A673 (cell line): ENCODE measurements at regions not wholly inside any gene's neighbourhood (a gene's known extent, or its start where the extent isn't known, plus 50 kb on each side); places are given as distances from the start of the nearest gene placed in this dataset.
"Not testable (repeated sequence)": the region's sequence is repeated elsewhere in the genome, so short reads cannot be mapped to it uniquely, and the experiment has no call there.

Source experiments
- BruUV-seq: library from RNA; stranded (reverse); fragments of 400-500 nt; replicated peaks from 2 replicates; lab custom pipeline; 2021; lab: Mats Ljungman, UMichigan
- CTCF ChIA-PET: fragments of 300-600 bp; sonication (Branson Sonifier 250); formaldehyde crosslinking; loops from one replicate; lab custom pipeline; 2022; ENCODE audit warnings: antibody characterized with exemption; lab: Charles Lee
- POLR2A ChIA-PET: fragments of 300-600 bp; sonication (Branson Sonifier 250); formaldehyde crosslinking; loops from one replicate; lab custom pipeline; 2022; ENCODE audit warnings: antibody characterized with exemption; ENCODE audit not compliant: low non-redundant PET; lab: Charles Lee
- DNase-seq: peaks from one replicate; pipeline ENCODE4 v3.0.0-alpha.2; 2015; ENCODE audit warnings: low spot score
- H3K27ac ChIP-seq: fragments of 200-600 bp; sonication (generic); 2 replicates; pipeline ENCODE4 v1.5.1; 2016; ENCODE audit warnings: mixed run types, low read depth, mild to moderate bottlenecking, mixed read lengths, antibody characterized with exemption, low read length; ENCODE audit not compliant: poor library complexity, severe bottlenecking
- H3K27me3 ChIP-seq: fragments of 200-600 bp; sonication (generic); replicated peaks from 2 replicates; pipeline ENCODE4 v1.6.1; 2017; ENCODE audit warnings: mixed run types, low read depth, mild to moderate bottlenecking, mixed read lengths, antibody characterized with exemption, low read length; ENCODE audit not compliant: insufficient read depth, poor library complexity
- H3K36me3 ChIP-seq: fragments of 200-600 bp; sonication (generic); 2 replicates; pipeline ENCODE4 v1.6.1; 2016; ENCODE audit warnings: mixed run types, mild to moderate bottlenecking, mixed read lengths, antibody characterized with exemption, low read length; ENCODE audit not compliant: insufficient read depth, poor library complexity, severe bottlenecking
- H3K4me1 ChIP-seq: fragments of 200-600 bp; sonication (generic); 2 replicates; pipeline ENCODE4 v1.6.1; 2017; ENCODE audit warnings: mixed run types, mild to moderate bottlenecking, mixed read lengths, antibody characterized with exemption, low read length; ENCODE audit not compliant: insufficient read depth, poor library complexity, severe bottlenecking
- H3K4me3 ChIP-seq: fragments of 200-600 bp; sonication (generic); 2 replicates; pipeline ENCODE4 v1.5.1; 2016; ENCODE audit warnings: low read depth, mixed run types, mild to moderate bottlenecking, mixed read lengths, low read length; ENCODE audit not compliant: poor library complexity, severe bottlenecking
- H3K9me3 ChIP-seq: fragments of 200-600 bp; sonication (generic); 2 replicates; pipeline ENCODE4 v1.6.1; 2016; ENCODE audit warnings: mixed run types, low read depth, mild to moderate bottlenecking, mixed read lengths, antibody characterized with exemption, low read length; ENCODE audit not compliant: poor library complexity, severe bottlenecking
- CTCF ChIP-seq: fragments of 300-800, 200-600 bp; sonication (generic); conservative IDR thresholded peaks from 2 replicates; pipeline ENCODE4 v1.5.1; 2017; ENCODE audit warnings: low read depth, mild to moderate bottlenecking, antibody characterized with exemption, low read length, moderate library complexity, mixed read lengths
- EZH2 ChIP-seq: fragments of 200-600 bp; sonication (generic); IDR thresholded peaks from 2 replicates; pipeline ENCODE4 v1.6.1; 2017; ENCODE audit warnings: borderline replicate concordance, low read depth, mild to moderate bottlenecking, mixed read lengths, antibody characterized with exemption, low read length; ENCODE audit not compliant: poor library complexity, severe bottlenecking
- intact Hi-C: fragments of 100-400 bp; cut with micrococcal nuclease; formaldehyde crosslinking; loops from one replicate; pipeline ENCODE4 v1.10.0; 2022; ENCODE audit not compliant: unreplicated experiment

GRCh38 chr10:45144326-45145070 lies 143.8 kb downstream of the ZNF22 start:
- no peak for TF ChIP-seq EZH2
- TF ChIP-seq CTCF = no peak
- POLR2A ChIA-PET = no interaction called here
- no peaks in the 10 kb centered on the region for H3K36me3 ChIP-seq

GRCh38 chr10:45145143-45145542 lies 144.4 kb downstream of the ZNF22 start:
- BruUV-seq, CTCF ChIA-PET, POLR2A ChIA-PET, H3K4me1 ChIP-seq, DNase-seq, H3K27me3 ChIP-seq, H3K4me3 ChIP-seq, H3K36me3 ChIP-seq, H3K9me3 ChIP-seq, intact Hi-C loops, H3K27ac ChIP-seq: not testable (repeated sequence)

More at GRCh38 chr10:45144326-45145070, 143.8 kb downstream of the ZNF22 start:
- BruUV-seq = no TSS peak
- Histone ChIP-seq H3K27me3 (no peaks in the 10 kb centered on the region), H3K27ac (no peak overlapping the region), H3K4me3 (no peak overlapping the region), H3K4me1 (no peaks in the 10 kb centered on the region), H3K9me3 (no peaks in the 10 kb centered on the region)
- DNase-seq = no peak
- CTCF ChIA-PET = no interaction called here
- intact Hi-C loops = no loop called here

GRCh38 chr10:45147000-45147399 lies 146.3 kb downstream of the ZNF22 start:
- TF ChIP-seq CTCF (no peak), EZH2 (no peak)
- ChIA-PET CTCF (no interaction called here), POLR2A (no interaction called here)
- Histone ChIP-seq H3K4me3 (no peak overlapping the region), H3K27me3 (no peaks in the 10 kb centered on the region), H3K27ac (no peak overlapping the region), H3K36me3 (no peaks in the 10 kb centered on the region), H3K9me3 (no peaks in the 10 kb centered on the region), H3K4me1 (no peaks in the 10 kb centered on the region)
- DNase-seq = no peak
- intact Hi-C loops = no loop called here
- no TSS peak for BruUV-seq

- H3K36me3 ChIP-seq = no peaks in the 10 kb centered on the region
- H3K27ac ChIP-seq = no peak overlapping the region
- CTCF ChIA-PET = no interaction called here
- no peaks in the 10 kb centered on the region for H3K4me1 ChIP-seq
- no peaks in the 10 kb centered on the region for H3K27me3 ChIP-seq
- no TSS peak for BruUV-seq
- H3K4me3 ChIP-seq = no peak overlapping the region
- no peak for DNase-seq
- POLR2A ChIA-PET = no interaction called here
- TF ChIP-seq EZH2 (no peak), CTCF (no peak)
- no peaks in the 10 kb centered on the region for H3K9me3 ChIP-seq
- intact Hi-C loops = no loop called here
Observed at GRCh38 chr10:45150997-45151396, 150.3 kb downstream of the ZNF22 start.
